IPS DF 4.7 (cell line): ENCODE measurements at regions not wholly inside any gene's neighbourhood (a gene's known extent, or its start where the extent isn't known, plus 50 kb on each side); places are given as distances from the start of the nearest gene placed in this dataset.

Experiments used
- DNase-seq: peaks from one replicate; pipeline ENCODE4 v3.0.0-alpha.2; 2013; ENCODE audit warnings: low spot score; ENCODE audit errors: extremely low read depth

GRCh38 chr6:14747881-14748520 lies 497.9 kb upstream of the JARID2 start:
- no peak for DNase-seq

- DNase-seq, result no peak
Observed at GRCh38 chr6:14748679-14749078, 497.2 kb upstream of the JARID2 start.

- no peak for DNase-seq
Observed at GRCh38 chr6:14750059-14750661, 495.7 kb upstream of the JARID2 start.

GRCh38 chr6:14751645-14752175 lies 494.2 kb upstream of the JARID2 start:
- no peak for DNase-seq

GRCh38 chr6:14754751-14755513 lies 490.9 kb upstream of the JARID2 start:
- DNase-seq, result no peak

GRCh38 chr6:14756340-14756739 lies 489.5 kb upstream of the JARID2 start:
- no peak for DNase-seq

GRCh38 chr6:14757014-14757413 lies 488.9 kb upstream of the JARID2 start:
- DNase-seq, result no peak

GRCh38 chr6:14757418-14757817 lies 488.5 kb upstream of the JARID2 start:
- no peak for DNase-seq

GRCh38 chr6:14758421-14759081 lies 487.3 kb upstream of the JARID2 start:
- no peak for DNase-seq

- DNase-seq, result no peak
Observed at GRCh38 chr6:14759976-14760672, 485.7 kb upstream of the JARID2 start.

- DNase-seq, result no peak
Observed at GRCh38 chr6:14762077-14762476, 483.8 kb upstream of the JARID2 start.

- DNase-seq, result no peak
Observed at GRCh38 chr6:14763139-14763538, 482.7 kb upstream of the JARID2 start.

- no peak for DNase-seq
Observed at GRCh38 chr6:14763616-14764015, 482.3 kb upstream of the JARID2 start.

GRCh38 chr6:14765106-14765505 lies 480.8 kb upstream of the JARID2 start:
- no peak for DNase-seq

- DNase-seq, result no peak
Observed at GRCh38 chr6:14765721-14766390, 480.0 kb upstream of the JARID2 start.

- DNase-seq, result no peak
Observed at GRCh38 chr6:14766391-14766994, 479.4 kb upstream of the JARID2 start.

GRCh38 chr6:14767226-14767625 lies 478.6 kb upstream of the JARID2 start:
- no peak for DNase-seq

- no peak for DNase-seq
Observed at GRCh38 chr6:14770040-14770439, 475.8 kb upstream of the JARID2 start.

- DNase-seq, result no peak
Observed at GRCh38 chr6:14770572-14770971, 475.3 kb upstream of the JARID2 start.

- DNase-seq, result no peak
Observed at GRCh38 chr6:14771016-14771415, 474.9 kb upstream of the JARID2 start.
